ENCODE measurements at regions not wholly inside any gene's neighbourhood (a gene's known extent, or its start where the extent isn't known, plus 50 kb on each side); places are given as distances from the start of the nearest gene placed in this dataset.
"Not testable (repeated sequence)": the region's sequence is repeated elsewhere in the genome, so short reads cannot be mapped to it uniquely, and the experiment has no call there.

DNA sequence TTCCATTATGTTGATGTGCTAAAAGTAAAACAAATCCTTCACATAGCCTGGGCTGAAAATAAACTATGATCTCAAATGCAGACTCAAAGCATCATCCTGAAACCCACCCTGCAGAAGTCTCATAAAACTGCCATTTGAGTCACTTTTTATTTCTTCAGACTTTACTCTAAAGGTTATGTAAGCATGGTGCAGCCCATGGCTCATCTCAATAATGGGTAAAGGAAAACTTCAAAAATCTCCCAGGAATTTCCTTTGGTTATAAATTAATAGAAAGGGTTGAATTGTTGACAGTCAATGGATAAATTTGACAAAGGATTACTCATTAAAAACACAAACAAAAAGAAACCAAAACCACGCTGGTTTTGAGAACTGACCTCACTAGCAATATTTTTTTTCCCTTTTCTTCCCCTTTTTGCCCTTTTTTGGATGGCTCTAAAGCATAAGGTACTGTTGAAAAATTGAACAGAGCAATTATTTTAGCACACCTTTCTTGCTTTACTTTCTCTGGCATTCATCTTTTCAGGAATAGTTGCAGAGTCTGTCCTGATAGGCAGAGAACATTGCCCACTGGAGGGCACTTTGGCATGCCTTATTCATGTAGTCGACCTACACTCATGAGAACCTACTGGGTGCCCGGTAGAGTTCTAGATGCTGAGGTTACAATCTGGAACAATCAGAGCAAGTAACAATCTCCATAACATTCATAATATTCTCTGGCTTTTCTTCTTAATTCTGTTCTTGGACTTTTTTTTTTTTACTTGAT is 191.4 kb downstream of the TMEM167A start:
- no peak for DNase-seq

DNA sequence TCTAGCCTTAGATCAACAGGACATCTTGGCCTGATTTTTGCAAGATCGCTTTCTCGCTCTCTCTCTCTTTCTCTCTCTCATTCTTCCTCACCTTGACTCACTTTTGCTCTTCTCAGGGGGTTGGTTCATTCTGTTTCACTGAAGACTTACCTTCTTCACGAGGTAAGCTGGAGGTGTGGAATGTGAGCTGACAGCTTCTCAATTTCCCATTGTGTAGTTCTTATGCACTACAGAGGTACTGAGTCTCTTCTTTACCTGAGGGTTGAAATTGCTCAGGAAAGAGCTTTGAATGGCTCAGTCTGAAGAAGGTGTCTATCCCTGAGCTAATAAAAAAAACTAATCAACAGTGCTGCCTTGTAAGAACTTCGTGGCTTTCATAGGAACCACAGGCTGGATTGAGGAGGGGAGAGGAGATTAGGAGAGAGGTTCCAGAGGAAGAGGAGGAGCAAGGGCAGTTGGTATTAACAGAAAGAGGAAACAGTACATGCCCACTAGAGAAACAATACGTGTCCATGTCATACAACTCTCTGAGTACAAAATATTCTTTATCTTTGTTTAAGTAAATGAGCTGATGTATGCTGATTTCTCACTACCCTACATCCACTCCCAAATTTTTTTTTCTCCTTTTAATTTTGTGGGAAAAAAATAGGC is 192.2 kb downstream of the TMEM167A start:
- no peak for DNase-seq

DNA sequence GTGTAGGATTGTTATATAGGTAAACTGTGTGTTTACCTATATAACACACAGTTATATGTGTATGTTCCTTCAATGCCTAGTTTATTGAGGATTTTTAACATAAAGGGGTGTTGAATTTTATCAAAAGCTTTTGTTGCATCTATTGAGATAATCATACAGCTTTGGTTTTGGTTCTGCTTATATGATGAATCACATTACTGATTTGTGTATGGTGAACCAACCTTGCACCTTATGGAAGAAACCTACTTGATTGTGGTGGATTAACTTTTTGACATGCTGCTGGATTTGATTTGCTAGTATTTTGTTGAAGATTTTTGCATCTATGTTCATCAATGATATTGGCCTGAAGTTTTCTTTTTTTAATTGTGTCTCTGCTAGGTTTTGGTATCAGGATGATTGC is 194.9 kb downstream of the TMEM167A start:
- no peak for DNase-seq

DNA sequence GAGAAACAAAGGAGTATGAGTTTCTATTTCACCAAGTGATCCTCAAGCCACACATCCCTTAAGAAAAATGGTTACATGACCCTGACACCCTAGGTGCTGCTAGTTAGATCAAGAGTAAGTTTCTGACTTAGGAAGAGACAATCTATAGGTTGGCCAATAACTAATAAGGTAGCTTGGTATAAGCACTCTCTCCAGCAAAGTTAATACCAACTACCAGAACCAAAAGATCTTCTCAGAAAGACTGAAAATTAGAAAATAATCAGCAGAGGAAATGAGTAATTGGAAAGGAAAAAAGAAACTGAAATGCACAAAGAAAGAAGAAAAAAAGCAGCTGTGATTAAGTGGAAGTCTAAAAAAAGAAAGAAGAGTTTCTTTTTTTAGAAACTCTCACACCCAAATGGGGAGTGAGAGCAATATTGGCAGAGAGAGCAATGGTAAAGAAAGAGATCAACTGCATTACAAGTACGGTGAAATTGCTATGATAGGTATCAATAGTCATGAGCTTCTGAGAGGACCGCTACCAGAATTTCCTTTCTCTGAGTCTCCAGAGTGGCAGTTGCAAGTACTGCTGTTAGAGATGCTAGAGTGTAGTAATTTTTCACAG is 195.5 kb downstream of the TMEM167A start:
- no peak for DNase-seq

DNA sequence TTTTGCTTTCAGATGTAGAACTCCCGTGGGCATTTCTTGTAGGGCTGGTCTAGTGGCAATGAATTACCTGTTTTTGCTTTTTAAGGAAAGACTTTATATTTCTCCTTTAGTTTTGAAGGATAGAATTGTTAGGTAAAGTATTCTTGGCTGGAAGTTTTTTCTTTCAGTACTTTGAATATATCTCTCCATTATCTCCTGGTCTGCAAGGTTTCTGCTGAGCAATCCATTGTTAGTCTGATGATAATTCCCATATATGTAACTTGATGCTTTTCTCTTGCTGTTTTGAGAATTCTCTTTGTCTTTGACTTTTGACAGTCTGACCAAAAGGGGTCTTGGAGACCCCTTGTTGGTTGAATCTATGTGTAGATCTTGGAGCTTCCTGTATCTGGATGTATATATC is 198.1 kb downstream of the TMEM167A start:
- no peak for DNase-seq

DNA sequence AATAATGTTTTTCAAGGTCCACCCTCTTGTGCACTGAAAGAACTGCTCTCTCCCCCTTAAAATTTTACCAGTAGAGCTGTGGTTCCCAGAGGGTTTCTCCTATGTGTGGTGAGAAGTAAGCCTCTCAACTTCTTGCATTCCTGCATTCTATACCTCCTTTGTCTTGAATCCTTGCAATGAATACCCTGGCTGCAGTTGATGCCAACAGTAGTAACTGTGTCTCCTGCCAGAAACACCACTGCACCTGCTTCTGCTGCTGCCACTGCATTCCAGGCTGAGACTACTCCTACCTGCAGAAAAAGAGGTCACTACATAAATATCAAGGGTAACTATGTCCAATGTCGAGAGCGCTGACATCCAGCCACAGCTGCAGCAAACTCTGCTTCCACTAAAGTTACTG is 203.7 kb downstream of the TMEM167A start:
- DNase-seq = no peak

DNA sequence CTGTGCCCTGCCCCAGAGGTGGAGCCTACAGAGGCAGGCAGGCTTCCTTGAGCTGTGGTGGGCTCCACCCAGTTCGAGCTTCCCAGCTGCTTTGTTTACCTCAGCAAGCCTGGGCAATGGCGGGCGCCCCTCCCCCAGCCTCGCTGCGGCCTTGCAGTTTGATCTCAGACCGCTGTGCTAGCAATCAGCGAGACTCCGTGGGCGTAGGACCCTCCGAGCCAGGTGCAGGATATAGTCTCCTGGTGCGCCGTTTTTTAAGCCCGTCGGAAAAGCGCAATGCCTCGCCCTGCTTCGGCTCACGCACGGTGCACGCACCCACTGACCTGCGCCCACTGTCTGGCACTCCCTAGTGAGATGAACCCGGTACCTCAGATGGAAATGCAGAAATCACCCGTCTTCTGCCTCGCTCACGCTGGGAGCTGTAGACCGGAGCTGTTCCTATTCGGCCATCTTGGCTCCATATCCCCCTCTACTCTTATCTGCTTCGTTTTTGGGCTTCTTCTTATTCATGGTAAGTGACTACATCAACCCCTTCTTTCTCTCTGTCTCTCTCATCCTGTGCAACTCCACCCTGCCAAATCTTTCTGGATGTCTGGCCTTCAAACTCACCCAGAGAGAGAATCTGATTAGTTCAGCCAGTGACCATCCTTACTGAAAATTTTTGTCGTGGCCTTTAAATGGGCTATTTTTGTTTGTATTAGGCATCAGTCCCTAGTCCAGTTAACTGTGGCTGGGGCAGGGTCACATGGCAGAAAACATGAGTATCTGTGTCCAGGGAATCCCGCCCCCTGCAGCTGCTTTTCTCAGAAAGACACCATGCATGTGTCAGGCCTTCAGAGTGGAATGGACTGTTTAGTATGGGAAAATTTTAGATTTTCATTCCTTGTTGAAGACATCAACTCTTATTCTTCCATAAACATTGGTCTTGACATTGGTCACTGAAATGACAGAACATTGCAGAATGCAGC is 204.6 kb downstream of the TMEM167A start:
- not testable (repeated sequence) for DNase-seq

DNA sequence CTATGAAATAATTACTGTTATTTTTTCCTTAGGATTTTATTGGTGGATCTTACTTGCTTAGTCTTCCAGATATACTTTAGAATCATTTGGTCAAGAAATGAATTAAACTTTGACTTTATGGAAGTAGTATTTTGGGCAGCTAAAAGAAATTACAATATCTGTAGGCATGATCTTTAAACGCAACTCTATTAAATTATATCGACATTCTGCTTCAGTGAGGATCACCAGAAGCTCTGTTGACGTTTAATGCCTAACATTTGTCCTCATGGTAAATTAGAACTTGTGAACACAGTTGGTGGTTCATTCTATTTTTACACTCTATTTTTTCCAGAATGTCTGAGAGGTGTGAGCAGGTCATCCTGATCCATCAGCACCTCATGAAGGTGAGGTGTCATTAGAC is 211.6 kb downstream of the TMEM167A start:
- DNase-seq = no peak

DNA sequence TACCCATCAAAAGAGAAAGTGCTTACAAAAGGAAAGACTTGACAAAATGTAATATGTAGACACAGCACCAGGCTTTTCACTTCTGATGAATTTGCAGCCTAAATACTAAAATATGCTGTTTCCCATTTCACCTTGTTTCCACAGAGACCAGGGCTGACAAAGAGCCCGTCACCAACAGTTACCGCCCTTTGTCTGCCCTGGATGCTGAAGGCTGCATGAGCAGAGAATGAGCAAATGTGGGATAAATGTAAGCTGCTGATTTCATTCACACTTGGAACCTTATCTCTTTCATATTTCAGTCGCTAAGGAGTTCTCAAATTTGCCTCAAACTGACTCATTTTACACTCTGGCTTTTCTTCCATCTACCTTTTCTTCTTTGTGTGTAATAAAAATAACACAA is 213.9 kb downstream of the TMEM167A start:
- DNase-seq = no peak

DNA sequence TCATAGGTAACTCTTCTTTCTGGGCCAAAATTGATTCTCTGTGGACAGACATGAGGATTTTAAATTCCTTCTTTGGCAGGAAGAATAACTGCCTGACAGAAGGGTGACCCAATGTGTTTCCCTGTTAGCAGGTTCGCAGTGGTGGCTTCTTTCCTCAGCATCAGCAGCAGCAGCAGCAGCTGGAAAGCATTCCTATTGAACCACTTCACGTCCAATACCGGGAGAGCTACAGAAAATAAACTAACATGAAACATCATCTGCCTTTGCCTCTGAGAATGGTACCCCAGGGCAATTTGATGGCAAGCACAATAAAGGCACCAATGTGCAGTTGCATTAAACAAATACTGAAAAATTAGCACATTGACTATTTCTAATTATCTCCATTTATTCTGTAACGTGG is 214.5 kb downstream of the TMEM167A start:
- no peak for DNase-seq

DNA sequence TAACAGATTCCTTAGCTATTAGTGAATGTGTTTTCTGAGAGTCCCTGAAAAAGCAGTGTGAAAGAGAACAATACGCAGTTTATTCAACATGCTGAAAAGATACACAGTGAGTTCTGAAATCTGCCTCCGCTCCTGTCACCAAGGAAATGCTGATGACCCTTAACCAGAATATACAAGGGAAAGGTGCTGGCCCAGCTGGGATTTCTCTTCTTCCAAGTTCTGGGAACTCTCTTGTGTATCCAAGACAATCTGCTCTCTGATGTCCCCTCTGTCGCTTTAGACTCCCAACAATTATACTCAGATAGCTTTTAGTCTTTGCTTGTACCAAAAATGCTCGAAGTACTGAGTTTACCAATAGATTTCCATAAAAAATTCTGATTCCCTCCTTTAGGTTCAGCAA is 214.9 kb downstream of the TMEM167A start:
- DNase-seq = no peak

DNA sequence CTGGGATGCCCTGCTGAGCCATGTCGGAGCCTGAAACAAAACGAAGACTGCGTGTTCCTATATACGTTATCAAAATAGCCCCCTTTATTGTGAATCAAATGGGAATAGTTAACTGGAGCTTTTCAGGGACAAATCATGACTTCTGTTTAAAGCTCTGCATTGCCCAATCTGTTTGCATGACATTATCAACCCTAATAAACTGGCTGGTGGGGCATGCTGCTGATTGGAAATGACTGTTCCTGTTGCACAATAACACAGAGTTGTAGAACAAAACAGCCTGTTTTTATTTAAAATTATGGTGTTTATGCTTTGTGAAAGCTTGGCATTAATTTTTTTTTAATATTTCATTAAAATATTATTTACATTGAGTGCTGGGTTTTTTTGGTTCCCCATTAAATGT is 215.5 kb downstream of the TMEM167A start:
- no peak for DNase-seq

DNA sequence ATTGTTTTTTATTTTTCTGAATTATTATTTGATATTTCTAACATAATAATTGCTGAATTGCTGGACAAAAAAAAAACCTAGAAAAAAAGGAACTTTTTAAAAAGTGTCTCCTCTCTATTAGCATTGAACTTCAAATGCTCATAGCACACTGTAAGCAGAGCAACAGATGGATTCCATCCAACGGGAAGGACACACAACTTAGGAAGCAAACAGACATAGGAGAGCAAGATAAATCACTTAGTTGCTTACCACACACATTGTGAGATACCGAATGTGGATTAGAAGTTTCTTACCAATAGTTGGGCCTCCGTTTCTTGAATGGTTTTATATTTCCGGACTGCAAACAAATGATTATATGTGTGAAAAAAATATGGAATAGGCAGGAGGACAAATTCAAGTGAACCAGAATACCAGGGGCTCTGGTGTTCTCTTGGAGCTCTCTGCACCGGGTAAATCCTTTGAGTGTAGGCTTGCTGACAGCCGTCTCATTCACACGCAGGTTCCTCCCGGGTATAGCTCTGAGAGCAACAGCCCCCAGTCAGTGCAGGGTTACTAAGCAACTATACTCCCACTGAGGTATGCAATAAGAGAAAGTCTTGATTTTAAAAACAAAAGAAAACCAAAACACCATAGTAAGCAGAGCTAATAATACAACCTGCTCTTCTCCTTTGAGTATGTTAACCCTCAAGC is 217.6 kb downstream of the TMEM167A start:
- DNase-seq = no peak

DNA sequence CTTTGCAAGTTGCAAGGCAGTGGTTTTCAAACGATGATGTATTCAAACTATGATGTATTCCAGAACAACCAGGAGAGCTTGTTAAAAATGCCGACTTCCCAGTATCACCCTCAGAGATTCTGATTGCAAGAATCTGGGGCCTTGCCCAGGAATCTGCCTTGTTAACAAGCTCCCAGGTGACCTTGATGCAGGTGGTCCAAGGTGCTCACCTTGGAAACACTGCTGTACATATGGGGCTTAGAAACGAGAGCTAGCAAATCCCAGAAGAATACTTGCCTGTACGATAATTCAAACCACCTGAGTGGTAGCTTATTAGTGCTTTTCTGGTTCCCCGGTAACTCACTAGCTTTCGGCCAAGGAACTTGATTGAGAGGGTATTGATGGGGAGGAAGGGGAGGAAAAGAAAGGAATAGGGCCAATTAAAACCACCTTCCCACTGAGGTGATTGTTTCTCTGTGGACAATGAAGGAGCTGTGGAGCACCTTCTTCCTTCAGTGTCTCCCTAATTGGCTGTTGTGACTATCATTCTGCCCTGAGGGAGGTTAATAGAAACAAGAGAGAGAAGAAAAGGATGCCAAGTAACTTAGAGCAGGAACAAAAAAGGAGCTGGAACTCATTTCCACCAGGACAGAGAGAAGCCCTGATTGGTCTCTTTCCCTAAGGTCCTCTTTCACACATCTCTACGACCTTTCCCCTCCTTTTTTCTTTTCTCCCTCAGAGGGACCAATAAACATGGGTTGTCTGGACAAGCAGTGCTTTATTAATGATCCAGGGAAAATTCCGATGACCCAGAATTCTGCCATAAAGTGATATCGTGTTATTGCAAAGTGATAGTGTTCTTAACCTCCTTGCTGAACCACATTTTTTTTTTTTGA is 218.8 kb downstream of the TMEM167A start:
- DNase-seq = no peak

DNA sequence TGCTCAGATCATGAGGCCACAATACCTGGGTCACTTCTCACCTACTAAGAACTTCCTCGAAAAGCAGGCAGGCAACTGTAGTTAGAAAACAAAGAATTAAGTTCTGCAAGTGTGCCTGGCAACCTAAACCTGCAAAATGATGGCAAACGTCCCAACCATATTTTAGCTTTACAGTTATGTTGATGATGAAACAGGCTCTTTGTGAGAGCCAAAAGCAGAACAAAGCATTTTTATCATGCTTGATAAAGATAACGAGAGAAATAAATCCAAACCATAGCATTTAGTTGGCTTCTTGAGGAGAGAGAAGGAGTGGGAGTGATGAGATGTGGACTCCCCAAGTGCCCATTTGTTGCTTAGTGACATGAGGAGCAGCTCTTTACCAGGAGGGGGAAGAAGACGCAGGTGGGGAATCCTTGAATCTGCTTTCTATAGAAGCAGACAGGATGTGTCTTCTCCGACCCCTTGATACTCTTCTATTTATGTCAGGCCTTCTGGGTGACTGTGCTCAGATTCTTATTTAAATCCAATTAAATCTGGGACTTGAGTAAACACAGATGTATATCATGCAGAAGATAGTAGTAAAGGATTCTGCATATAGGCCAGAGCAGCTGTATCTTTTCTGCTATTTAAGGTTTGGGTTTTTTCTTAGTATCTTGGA is 221.2 kb downstream of the TMEM167A start:
- DNase-seq = no peak

DNA sequence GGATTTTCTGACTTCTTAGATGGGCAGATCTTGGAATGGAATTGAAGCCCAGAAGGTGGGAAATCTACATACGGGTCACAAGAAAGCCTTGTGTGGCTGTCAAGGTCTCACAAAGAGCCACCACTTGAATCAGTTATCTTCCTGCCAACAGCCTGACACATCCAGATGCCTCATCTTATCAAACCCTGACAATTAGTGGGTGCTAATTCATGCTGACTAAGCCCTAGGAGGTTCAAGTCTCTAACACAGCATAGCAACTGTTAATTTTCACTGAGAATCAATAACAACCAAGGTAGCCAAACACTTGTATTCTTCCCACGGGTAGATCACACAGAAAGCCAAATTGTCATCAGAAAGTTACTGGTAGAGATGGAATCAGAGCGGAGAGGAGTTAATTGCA is 222.2 kb downstream of the TMEM167A start:
- DNase-seq = no peak

DNA sequence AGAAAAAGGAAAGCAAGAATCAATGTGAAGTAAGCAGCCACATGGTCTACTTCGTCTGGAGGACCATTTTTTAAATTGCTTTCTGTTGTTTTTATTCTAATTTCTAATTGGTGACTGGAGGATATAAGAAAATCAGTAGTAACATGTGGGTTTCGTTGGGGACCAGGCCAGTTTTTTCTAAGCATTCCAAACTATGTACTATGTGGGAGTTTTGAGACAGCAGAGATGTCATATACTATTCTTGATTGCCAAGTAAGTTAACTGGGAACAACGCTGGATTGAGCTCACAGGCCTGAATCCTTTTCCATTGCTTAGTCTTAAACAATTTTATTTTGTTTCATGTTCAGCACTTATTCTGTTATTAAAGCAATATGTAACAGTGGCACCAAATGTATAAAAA is 225.7 kb downstream of the TMEM167A start:
- DNase-seq = no peak

DNA sequence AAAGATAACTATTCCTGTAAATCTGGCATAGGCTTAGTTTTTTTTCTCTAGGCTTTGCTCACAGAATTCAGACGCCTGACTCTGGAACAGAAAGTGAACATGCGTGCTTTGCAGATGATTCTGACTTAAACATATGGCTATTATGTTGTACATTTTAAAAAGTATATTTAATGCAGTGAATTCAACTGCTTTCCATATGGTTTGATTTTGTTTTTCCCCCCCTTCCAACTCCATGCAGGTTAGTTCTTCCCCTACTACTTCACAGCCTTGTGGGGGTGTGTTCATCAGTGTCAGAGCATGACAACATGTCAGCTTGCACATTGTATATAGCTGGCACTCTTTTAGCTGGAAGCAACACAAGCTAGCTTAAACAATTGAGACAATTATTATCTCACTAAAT is 226.8 kb downstream of the TMEM167A start:
- DNase-seq = no peak

DNA sequence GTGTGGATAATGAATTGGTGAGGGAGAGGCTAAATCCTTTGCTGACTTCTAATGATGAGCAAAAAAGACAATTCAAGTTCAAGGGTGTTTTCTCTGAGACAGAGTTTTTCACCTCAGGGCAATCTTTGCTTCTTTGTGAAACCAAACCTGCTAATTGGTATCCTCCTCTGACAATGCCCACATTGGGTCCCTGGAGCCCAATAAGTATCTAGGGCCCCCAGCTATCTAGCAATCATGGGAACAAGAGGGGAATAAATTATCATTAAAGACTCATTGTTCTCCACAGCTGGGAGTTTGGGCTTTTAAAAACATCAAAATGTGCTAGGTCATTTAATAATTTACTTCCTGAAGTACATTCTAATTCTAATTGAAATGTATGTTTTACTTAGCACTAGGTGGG is 227.3 kb downstream of the TMEM167A start:
- no peak for DNase-seq

DNA sequence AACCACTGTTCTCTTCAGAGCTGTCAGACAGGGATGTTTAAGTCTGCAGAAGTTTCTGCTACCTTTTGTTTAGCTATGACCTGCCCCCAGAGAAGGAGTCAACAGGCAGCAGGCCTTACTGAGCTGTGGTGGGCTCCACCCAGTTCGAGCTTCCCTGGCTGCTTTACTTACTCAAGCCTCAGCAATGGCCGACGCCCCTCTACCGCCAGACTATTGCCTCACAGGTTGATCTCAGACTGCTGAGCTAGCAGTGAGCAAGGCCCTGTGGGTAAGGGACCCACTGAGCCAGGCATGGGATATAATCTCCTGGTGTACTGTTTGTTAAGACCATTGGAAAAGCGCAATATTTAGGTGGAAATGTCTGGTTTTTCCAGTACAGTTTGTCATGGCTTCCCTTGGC is 229.6 kb downstream of the TMEM167A start:
- DNase-seq = no peak

DNA sequence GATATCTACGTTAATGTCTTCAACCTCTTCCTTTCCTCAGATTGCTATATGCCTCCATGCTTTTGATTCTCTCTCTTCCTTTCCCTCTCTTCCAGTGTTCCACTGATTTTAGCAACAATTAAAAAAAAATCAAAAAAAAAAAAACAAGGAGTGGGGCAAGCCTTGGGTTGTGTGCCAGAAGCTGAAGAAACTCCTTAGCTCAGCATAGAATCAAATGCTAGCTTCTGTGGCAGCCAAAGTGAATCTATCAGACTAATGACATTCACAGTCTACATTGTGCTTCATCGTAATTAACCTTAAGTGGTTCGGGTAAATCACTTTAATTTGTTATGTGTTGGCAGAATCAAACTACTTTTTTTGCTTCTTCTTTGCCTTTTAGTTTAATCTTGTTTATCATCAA is 237.3 kb downstream of the TMEM167A start:
- DNase-seq = no peak

All from NCI-H1092 treated with DMSO at 0.1 percent for 48 hours (cell line).